Left hindlimb (tissue), 1 donor: ENCODE measurements at regions not wholly inside any gene's neighbourhood (a gene's known extent, or its start where the extent isn't known, plus 50 kb on each side); places are given as distances from the start of the nearest gene placed in this dataset.
"Not testable (repeated sequence)": the region's sequence is repeated elsewhere in the genome, so short reads cannot be mapped to it uniquely, and the experiment has no call there.

ENCODE experiments used
- DNase-seq: peaks from one replicate; pipeline ENCODE4 v3.0.0-alpha.2; 2018

- DNase-seq, result no peak
Measured at GRCh38 chr3:67064105-67064504, 66.0 kb downstream of the KBTBD8 start.

- DNase-seq, result no peak
Measured at GRCh38 chr3:67067251-67067650, 69.1 kb downstream of the KBTBD8 start.

GRCh38 chr3:67072640-67073039, 74.5 kb downstream of the KBTBD8 start:
- DNase-seq, result not testable (repeated sequence)

- DNase-seq, result no peak
Measured at GRCh38 chr3:67073812-67074211, 75.7 kb downstream of the KBTBD8 start.

GRCh38 chr3:67075295-67075694, 77.2 kb downstream of the KBTBD8 start:
- DNase-seq, result no peak

- no peak for DNase-seq
Measured at GRCh38 chr3:67076607-67077006, 78.5 kb downstream of the KBTBD8 start.

- no peak for DNase-seq
Measured at GRCh38 chr3:67077656-67078055, 79.5 kb downstream of the KBTBD8 start.

- no peak for DNase-seq
Measured at GRCh38 chr3:67082533-67083024, 84.5 kb downstream of the KBTBD8 start.

- DNase-seq, result no peak
Measured at GRCh38 chr3:67083277-67083676, 85.2 kb downstream of the KBTBD8 start.

GRCh38 chr3:67087788-67088187, 89.7 kb downstream of the KBTBD8 start:
- DNase-seq, result no peak

GRCh38 chr3:67090474-67090873, 92.4 kb downstream of the KBTBD8 start:
- DNase-seq, result no peak

- no peak for DNase-seq
Measured at GRCh38 chr3:67093305-67093704, 95.2 kb downstream of the KBTBD8 start.

GRCh38 chr3:67094167-67094566, 96.1 kb downstream of the KBTBD8 start:
- DNase-seq, result no peak

- peak; percentile 40 for DNase-seq
Measured at GRCh38 chr3:67094774-67095173, 96.7 kb downstream of the KBTBD8 start.

GRCh38 chr3:67104388-67104787, 106.3 kb downstream of the KBTBD8 start:
- DNase-seq, result no peak

- DNase-seq, result no peak
Measured at GRCh38 chr3:67106874-67107273, 108.8 kb downstream of the KBTBD8 start.

- DNase-seq, result no peak
Measured at GRCh38 chr3:67109651-67110204, 111.6 kb downstream of the KBTBD8 start.

- peak; percentile 85 for DNase-seq
Measured at GRCh38 chr3:67113802-67114407, 115.8 kb downstream of the KBTBD8 start.

- DNase-seq, result no peak
Measured at GRCh38 chr3:67118122-67118521, 120.0 kb downstream of the KBTBD8 start.

GRCh38 chr3:67118635-67119034, 120.5 kb downstream of the KBTBD8 start:
- no peak for DNase-seq

- no peak for DNase-seq
Measured at GRCh38 chr3:67123914-67124313, 125.8 kb downstream of the KBTBD8 start.

- no peak for DNase-seq
Measured at GRCh38 chr3:67127254-67127653, 129.1 kb downstream of the KBTBD8 start.

GRCh38 chr3:67142432-67142831, 144.3 kb downstream of the KBTBD8 start:
- DNase-seq, result no peak

GRCh38 chr3:67145738-67146137, 147.6 kb downstream of the KBTBD8 start:
- DNase-seq, result no peak

GRCh38 chr3:67154429-67154828, 156.3 kb downstream of the KBTBD8 start:
- DNase-seq, result no peak
